Ovary (tissue), 7 donors: ENCODE measurements at regions not wholly inside any gene's neighbourhood (a gene's known extent, or its start where the extent isn't known, plus 50 kb on each side); places are given as distances from the start of the nearest gene placed in this dataset.

ENCODE experiments used
- DNase-seq, 5 donors: peaks; one replicate each; pipeline ENCODE4 v3.0.0-alpha.2; 2019 to 2020
- H3K27ac ChIP-seq, 2 donors: fragments of 200-600 bp; one replicate each; pipeline versions ENCODE4 v1.5.1 to v1.8.0; 2019 to 2022
- H3K27me3 ChIP-seq: fragments of 200-600 bp; one replicate; pipeline ENCODE4 v1.8.0; 2022
- H3K36me3 ChIP-seq: fragments of 200-600 bp; sonication (generic); one replicate; pipeline ENCODE4 v1.5.1; 2019
- H3K4me1 ChIP-seq: one replicate; pipeline ENCODE4 v1.8.1; 2013; ENCODE audit warnings: mild to moderate bottlenecking, moderate library complexity; ENCODE audit not compliant: insufficient read depth
- H3K4me3 ChIP-seq: fragments of 200-600 bp; sonication (generic); one replicate; pipeline ENCODE4 v1.5.1; 2017
- H3K9me3 ChIP-seq, 2 donors: fragments of 200-600 bp in 1 of 2; sonication (generic) in 1 of 2; one replicate each; pipeline versions ENCODE4 v1.5.1 to v1.8.1; 2013 to 2019; ENCODE audit warnings: mild to moderate bottlenecking in 1 of 2, moderate library complexity in 1 of 2
- CTCF ChIP-seq, 3 donors: fragments of 450-650 bp in 2 of 3; fragments of 200-600 bp in 1 of 3; IDR thresholded peaks; one replicate each; pipeline versions ENCODE4 v1.5.1 to v1.8.0; 2016 to 2022; ENCODE audit warnings: antibody characterized with exemption in 3 of 3, mild to moderate bottlenecking in 1 of 3
- EP300 ChIP-seq: sonication (generic); formaldehyde crosslinking; IDR thresholded peaks from one replicate; pipeline ENCODE4 v1.6.1; 2017; ENCODE audit warnings: antibody characterized with exemption
- POLR2A ChIP-seq: fragments of 450-650 bp; IDR thresholded peaks from one replicate; pipeline ENCODE4 v1.6.1; 2017; ENCODE audit warnings: antibody characterized with exemption, mild to moderate bottlenecking, moderate library complexity
- WGBS, 3 donors: extraction: QIAGEN DNeasy Blood & Tissue Kit in 1 of 3; methylation state at CpG; one replicate each; pipeline versions ENCODE4 v1.1.5 to v1.1.7; 2013 to 2017; 5-methylcytosine and 5-hydroxymethylcytosine counted together
- intact Hi-C, 4 donors: fragments of 100-400 bp; cut with DNase I; formaldehyde crosslinking; loops; one replicate each; pipeline versions ENCODE4 v1.11.0 to v1.15.1; 2022 to 2023
- donor health status: DM: no; HTN: no; CAD: no; lungs with moderate emphysema.
- donor health status: DM: no; HTN: no; CAD: no.
- donor health status: Bipolar disorder and iron deficiency.
- donor health status: DM: no; HTN: no; CAD: no.
- donor health status: DM: yes; HTN: yes; CAD: no.

GRCh38 chr13:61358599-61358998 is 57.0 kb downstream of the PCDH20 start:
- 14 to 57% (median 16%) methylated on average over 1 of the region's 1 CpG for WGBS, 3 donors
- Histone ChIP-seq H3K4me3 (no peak overlapping the region), H3K27me3 (no peaks in the 10 kb centered on the region), H3K36me3 (no peaks in the 10 kb centered on the region), H3K27ac (no peak overlapping the region), H3K9me3 (no peaks in the 10 kb centered on the region), H3K4me1 (no peaks in the 10 kb centered on the region)
- no peak for TF ChIP-seq POLR2A
- TF ChIP-seq CTCF (IDR thresholded peaks at IDR 0.05), result no peak
- no peak for TF ChIP-seq EP300
- no peak for DNase-seq
- intact Hi-C loops, result no loop called here

DNA sequence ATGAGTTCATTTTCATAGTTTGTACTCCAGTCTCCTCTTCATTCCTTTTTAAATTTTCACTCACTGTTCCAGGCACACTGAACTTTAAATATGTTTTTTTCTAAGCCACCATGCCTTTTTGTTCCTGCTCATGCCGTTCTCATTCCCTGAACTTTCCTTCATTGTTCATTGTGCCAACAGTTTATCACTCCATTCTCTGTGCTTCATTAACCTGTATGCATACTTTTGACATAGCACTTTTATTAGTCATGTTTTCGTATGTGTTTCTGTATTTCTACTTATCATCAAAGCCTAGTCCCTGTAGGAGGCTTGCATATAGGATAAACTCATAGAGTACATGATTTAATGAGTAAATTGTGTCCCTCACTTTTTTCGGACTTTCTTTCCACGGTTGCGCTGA is 65.3 kb downstream of the PCDH20 start:
- Histone ChIP-seq H3K27me3 (no peaks in the 10 kb centered on the region), H3K4me3 (no peak overlapping the region), H3K36me3 (no peaks in the 10 kb centered on the region), H3K4me1 (no peaks in the 10 kb centered on the region), H3K27ac (no peak overlapping the region), H3K9me3 (no peaks in the 10 kb centered on the region)
- 68 to 81% (median 71%) methylated on average over 5 of the region's 5 CpGs for WGBS, 3 donors
- intact Hi-C loops, result no loop called here
- DNase-seq, result no peak
- TF ChIP-seq POLR2A (no peak), CTCF (IDR thresholded peaks at IDR 0.05) (no peak), EP300 (no peak)

- Histone ChIP-seq H3K9me3 (no peaks in the 10 kb centered on the region), H3K27me3 (no peaks in the 10 kb centered on the region), H3K4me1 (no peaks in the 10 kb centered on the region), H3K36me3 (no peaks in the 10 kb centered on the region), H3K27ac (no peak overlapping the region), H3K4me3 (no peak overlapping the region)
- WGBS, 3 donors, result 88 to 95% (median 95%) methylated on average over 44 to 45 of the region's 45 CpGs
- TF ChIP-seq POLR2A (no peak), EP300 (no peak), CTCF (IDR thresholded peaks at IDR 0.05) (no peak)
- intact Hi-C loops, result no loop called here
- no peak for DNase-seq
Observed at GRCh38 chr13:61339054-61339621, 76.5 kb downstream of the PCDH20 start.

DNA sequence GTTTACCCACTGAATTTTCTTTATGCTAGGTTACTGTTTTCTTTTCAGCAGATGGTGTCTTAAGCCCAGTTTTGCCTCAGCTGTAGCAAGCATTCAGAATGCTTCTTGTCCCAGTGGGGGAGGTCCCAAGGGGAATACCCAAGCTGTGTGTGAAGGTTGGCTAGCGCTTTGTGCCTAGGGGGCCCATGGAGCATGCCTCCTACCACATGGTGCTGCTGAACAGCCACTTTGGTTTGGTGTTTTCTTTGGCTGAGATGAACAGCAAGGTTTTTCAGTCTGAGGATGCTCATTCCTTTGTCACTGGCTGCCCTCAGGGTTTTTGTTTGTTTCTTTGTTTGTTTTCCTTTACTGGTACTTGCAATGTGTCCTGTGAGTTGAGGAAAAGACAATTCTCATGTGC is 99.0 kb downstream of the PCDH20 start:
- H3K4me3 ChIP-seq, result no peak overlapping the region
- no peaks in the 10 kb centered on the region for H3K4me1 ChIP-seq
- no peaks in the 10 kb centered on the region for H3K9me3 ChIP-seq
- no peaks in the 10 kb centered on the region for H3K27me3 ChIP-seq
- no peak for TF ChIP-seq CTCF (IDR thresholded peaks at IDR 0.05)
- TF ChIP-seq POLR2A, result no peak
- no peak for TF ChIP-seq EP300
- DNase-seq, result no peak
- no peak overlapping the region for H3K27ac ChIP-seq
- WGBS, 3 donors, result 62 to 81% (median 70%) methylated on average over 1 of the region's 1 CpG
- no peaks in the 10 kb centered on the region for H3K36me3 ChIP-seq
- intact Hi-C loops, result no loop called here
